ENCODE measurements at regions not wholly inside any gene's neighbourhood (a gene's known extent, or its start where the extent isn't known, plus 50 kb on each side); places are given as distances from the start of the nearest gene placed in this dataset.

- TF ChIP-seq CTCF (conservative IDR thresholded peaks at IDR 0.05) (no peak), ZFX (IDR thresholded peaks at IDR 0.05) (no peak)
Measured at GRCh38 chr6:15845492-15845891, 182.7 kb upstream of the DTNBP1 start.
